ENCODE measurements at regions not wholly inside any gene's neighbourhood (a gene's known extent, or its start where the extent isn't known, plus 50 kb on each side); places are given as distances from the start of the nearest gene placed in this dataset.
"Not testable (repeated sequence)": the region's sequence is repeated elsewhere in the genome, so short reads cannot be mapped to it uniquely, and the experiment has no call there.

DNA sequence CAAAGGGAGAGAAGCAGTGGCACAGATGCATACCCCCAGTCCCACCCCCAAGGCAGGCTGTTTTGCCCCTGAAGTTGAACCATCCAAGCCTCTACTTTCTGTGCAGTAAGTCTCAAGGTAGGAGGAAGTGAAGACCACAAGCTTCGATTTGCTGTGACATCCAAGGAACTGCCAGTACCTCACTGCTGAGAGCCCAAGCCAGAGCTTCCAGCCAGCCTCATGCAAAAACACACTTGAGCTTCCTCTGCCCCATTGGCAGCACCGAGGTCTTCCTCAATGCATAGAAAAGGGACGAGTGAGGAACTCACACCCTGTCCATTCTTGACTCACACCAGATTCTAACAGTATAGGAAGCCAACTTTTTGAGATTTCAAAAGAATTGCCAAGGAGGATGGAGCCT is 311.7 kb downstream of the BCL2L11 start:
- peak; percentile 10 for DNase-seq

DNA sequence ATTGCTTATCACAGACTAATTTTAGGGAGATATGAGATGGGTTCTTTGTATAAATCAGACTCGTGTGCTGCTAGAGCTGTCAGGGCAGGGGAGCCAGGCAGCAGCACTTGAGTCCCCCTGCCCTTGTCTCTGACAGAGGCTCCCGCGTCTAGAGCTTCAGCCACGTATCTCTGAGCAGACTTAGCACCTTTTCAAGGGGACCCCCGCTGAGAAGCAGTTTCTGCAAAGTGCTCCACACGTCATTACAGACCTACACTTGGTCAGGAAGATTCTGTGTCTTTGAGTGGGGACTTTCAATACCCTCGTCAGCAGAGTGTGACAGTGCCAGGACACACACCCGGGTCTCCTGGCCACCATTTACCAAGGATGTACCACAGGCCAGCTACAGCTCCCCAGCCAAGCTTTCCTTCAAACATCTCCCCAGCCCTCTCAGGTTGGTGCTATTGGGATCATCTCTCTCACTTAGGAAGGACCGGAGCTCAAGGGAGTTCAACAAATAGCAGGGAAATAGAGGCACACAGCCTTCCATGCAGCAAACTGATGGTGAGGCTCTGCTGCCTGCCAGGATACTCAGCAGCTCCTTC is 312.3 kb downstream of the BCL2L11 start:
- DNase-seq, result peak; percentile 9

DNA sequence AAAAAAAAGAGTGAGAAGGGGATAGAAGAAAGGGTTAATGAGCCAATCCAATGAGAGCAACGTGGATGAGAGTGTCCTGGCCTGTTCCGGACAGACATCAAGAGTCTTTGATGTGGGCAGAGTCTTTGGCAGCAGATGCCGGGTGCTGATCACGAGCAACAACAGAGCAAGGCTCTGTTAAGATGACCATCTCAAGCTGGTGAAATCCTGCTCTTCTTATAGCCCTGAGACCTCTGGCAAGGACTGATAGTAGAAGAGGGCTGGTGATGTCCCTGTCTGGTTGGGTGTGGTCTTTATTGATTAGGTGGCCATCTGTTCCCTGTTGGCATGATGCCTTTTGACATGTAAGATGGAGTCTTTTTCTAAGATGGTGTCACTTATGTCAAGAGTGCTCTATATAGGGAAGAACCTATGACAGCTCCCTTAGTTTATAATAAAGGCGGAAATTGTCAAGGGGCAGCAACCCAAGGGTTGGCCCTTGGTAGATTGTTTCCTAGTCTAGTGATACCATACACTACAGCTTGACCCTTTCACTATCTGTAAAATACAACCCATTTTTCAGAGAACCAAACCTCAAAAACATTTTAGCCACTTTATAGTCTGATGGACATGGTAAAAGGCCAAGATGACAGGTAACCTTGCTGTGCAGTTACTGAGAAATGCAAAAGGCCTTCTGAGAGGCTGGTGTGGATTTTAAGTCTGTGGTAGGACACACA is 313.3 kb downstream of the BCL2L11 start:
- peak; percentile 99 for DNase-seq

DNA sequence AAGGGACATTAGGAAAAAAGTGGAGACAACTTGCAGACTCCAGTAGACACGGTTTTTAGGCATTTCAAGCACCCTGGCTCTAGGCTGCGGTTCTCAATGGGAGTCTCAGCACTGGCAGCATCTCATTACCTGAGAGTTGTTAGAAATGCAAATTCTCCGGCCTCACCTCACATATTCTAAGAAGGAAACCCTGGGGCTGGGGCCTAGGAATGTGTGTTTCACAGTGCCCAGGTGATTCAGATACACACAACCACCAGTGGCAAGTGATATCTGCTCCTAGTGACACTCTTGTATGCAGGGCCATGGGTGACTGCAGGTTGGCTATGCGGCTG is 313.9 kb downstream of the BCL2L11 start:
- DNase-seq, result not testable (repeated sequence)

DNA sequence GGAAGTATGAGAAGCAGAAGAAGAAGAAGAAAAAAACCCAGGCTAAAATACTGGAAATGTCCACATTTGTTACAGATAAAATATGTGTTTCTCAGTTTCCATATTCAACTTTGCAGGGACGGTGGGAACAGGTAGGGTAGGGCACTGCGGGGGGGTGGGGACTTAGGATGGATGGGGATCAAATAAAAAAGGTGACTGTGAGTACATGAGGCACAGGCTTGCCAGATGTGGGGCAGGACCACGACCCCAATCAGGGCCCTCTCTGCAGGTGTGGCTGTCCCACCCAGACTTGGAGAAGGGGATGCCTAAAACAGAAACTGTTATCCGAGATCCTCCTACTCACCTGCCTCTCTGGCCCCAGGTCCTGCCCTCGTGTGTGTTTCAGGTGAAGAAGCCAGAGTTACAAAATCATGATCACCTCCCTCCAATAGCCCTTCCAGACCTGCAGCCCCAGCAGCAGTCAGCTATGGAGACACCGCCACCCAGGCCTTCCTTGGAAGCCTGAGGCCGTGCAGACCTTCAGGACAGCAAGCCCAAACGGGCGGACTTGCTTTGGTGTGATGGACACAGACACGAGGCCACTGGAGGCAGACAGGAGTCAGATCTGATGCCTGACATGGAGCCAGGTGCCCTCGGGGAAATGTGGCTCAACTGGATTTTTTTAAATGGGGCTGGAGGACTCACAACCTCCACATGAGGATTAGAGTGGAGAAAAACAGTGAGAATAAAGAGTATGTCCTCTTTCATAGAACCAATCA is 315.0 kb downstream of the BCL2L11 start:
- not testable (repeated sequence) for DNase-seq

DNA sequence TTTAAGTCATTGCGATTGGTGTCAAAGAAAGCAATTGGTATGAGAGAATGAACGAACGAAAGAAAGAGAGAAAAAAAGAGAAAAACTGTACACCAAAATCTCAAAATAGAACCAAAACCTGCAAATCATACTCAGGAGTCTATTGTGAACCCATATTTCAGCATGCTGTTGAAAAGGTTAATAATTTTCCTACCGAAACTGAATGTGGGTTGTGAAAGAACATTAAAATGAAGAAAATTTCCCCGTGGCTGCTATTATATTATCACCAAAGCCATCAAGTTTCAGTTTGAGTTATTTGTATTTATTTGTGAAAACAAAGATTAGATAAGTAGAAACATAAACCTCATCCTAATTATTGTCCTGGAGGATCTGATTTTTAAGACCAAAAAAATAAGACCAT is 315.7 kb downstream of the BCL2L11 start:
- DNase-seq, result not testable (repeated sequence)

DNA sequence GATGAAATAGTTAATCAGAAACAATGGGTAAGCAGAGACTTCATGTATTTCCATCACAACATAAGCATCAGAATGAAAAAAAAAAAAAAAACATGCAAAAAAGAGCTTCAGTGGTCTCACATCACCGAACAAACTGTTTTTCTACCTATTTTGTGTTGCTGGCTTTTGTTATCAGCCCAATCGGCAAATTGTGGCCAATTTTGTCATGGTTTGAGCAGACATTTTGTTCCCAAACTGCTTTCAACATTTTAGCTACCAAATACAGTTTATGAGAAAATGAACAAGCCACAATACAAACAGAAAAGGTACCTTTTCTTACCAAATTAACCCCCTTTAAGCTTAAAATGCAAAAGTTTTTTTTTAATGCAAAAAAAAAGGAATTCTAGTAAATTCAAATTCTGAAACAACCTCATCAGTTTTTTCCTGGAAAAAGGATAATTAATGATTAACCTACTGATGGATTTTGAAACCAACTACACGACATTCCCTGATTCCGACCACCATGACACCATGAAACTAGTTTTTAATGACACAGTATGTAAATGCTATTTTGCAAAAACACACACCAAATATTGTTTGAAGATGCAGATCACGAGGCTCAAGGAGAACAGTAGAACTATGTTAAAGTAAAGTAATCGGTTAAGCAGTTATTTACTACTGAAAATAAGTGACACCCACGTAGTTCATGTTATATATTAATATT is 316.7 kb downstream of the BCL2L11 start:
- peak; percentile 1 for DNase-seq

DNA sequence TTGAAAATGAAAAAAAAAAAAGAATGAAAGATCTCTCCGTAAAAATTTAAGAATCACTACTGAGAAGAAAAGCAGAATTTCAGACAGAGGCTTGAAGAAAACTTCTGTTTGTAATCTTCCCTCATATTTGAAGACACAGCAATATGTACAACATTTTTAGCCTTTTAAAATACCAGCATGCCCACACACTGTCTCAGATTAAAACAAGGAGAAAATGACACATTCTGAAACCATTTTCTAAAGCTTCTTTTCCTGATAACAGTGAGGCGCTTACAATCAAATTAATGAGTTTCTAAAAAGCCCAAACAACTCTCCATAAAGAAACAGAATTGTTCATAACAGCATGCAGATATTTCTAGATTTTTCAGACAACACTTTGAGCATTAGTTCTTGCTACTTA is 317.4 kb downstream of the BCL2L11 start:
- DNase-seq, result not testable (repeated sequence)

DNA sequence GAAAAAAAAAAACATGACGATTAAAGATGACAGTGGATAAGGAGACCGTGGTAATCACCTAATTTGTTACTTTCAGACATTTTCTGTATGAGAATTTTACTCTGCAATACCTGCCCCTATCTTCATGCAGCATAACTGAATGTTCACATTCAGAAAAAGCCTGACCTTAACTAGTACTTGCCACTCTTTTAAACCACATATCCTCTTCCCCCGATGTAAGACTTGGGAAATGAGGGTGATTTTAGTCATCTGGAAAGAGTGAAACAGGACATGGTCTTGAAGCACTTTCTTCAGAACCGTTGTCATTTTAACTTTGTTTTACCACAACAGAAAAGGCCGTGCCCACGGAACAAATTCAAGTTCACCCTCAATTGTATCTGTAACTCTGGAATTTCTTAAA is 318.5 kb downstream of the BCL2L11 start:
- not testable (repeated sequence) for DNase-seq

DNA sequence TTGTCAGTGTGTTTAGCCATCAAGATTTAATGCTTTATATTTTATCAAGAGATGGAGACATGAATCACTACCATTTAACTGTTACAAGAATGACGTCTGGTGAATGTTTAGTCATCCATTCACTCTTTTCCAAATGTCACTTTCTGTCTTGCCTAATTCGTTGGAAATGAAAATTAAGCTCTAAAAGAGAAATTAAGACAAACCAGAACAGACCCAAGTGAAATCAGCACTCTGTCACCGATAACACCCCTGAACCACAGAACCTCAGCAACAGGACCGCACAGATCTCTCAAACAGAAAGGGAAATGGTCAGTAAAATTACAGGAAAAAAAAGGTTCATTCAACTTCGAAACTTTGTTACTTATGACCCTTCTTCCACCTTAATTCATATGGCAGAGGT is 320.9 kb downstream of the BCL2L11 start:
- DNase-seq, result not testable (repeated sequence)

DNA sequence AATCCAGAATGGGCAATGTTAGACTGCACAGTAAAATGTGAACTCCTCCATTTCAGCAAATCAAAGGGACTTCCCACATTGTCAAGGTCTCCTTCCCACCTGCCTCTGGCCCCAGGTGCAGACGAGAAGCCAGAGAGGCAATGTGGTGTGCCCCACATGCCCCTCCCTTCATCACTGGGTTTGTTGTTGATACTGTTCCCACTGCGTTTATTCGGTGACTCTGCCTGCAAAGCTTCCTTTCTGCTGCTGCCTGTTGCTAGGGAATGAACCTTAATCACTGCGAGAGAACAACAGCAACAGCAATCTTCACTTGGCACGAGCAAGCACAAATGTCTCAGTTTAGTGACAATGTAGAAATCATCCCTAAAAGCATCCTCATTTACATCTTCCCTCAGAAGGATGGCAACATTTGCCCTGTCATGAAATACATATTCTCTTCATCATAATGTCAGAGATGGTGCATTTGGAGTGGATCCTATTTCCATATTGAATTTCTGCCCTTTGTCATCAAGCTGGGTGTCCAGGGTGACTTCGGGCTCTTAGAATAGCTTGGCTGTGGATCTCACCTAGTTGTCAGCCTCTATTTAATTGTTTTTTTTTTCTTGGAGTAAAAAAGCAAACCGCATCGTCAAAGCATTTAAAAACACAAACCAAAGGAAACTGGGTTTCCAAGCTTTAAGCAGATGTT is 322.2 kb downstream of the BCL2L11 start:
- not testable (repeated sequence) for DNase-seq

DNA sequence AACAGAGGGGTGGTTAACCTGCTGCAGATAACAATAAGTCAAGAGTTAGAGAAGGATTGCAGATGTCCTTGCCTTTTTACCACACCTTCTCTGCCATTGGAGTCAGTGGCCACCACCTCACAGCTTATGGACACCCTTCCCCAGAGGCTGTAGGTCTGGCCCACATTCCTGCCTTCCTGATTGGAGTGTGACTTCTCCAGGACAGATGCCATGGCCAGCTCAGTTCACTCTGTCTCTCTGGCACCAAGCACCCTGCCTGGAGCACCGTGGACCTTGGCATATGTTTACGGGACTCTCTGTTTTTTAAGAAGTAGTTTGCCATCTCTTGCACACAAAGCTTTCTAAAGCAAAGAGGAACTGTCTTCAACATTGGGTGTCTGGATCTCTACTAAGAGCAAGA is 323.8 kb downstream of the BCL2L11 start:
- not testable (repeated sequence) for DNase-seq

DNA sequence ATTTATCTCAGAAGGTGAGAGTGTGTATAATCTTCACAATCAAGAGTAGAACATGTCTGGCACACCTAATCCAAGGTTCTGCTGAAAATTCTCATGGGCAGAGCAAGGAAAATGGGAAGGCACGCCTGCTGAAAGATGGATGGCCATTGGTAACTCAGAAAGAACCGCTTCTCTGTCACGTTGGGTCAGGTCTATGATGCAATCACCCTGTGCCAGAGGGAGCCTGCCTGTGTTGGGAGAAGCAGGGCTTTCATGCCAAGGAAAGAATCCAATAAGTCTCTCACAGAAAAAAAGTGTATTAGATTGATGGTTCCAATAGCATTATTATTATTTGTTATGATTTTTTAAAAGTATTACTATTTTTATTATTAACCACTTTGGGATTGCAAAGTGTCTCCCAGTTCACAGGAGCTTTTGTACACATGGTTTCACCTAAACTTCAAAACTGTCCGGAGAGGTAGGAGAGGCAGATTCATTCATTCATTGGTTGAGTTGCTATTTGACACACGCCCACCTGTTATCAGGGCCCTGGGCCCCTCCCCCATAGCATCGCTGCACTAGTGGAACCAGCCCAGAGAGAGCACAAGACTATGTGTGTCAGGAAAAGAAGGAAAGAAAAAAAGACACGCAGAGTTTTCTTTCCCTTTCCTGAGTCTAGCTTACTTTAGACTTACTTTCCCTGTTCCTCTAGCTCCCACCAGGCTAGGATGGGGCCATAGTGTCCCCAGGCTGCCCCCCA is 324.6 kb downstream of the BCL2L11 start:
- DNase-seq, result not testable (repeated sequence)

DNA sequence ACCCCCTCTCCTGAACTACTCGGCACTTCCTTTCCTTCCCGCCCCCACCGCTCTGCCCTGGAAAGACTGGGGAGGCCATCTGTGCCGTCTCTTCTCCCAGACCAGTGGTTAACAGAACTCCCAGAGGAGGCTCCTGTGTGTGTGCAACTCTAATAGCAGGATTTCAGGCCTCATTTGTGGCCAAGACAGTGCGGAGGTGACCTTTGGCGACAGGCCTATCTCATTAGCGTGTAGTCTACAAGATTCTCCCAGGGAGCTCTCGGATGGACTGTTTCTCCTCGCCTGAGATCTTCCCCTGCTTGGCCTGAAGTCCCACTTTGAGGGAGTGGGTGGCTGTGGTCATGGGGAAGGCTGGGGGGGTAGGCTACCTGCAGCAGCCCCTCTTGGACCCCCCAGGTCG is 325.2 kb downstream of the BCL2L11 start:
- not testable (repeated sequence) for DNase-seq

DNA sequence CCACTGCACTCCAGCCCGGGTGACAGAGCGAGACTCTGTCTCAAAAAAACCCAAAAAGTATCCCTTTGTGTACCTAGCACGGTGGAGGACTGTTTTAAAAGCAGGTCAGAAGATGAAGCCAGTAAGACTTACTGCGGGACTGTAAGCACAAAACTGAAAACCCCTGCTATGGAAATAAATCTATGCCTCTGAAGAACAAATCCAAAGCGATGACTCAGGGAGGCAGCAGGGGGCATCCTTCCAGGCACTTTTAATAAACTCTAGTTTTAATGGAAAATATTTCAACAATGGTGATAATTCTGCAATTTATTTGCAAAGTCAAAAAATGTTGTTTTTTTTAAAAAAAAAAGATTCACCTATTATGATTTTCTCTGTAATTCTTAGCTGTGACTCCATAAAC is 326.8 kb downstream of the BCL2L11 start:
- DNase-seq, result not testable (repeated sequence)

DNA sequence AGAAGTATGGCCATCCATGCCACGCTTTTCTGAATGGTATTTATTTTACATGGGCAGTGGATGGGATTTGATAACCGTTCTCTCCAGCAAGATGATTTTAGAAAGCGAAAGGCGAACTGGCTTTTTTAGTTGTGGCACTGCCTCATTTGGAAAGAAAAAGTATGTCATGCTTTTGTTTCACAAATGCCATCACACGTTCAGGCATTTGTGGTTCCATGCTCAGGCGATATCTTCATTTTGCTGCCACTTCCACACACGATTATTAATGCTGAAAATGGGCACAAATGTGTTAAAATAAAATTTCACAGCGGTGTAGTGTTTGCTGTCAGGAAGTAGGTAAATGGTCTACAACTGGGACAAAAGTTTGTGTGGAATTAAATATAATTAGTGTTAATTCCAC is 328.1 kb downstream of the BCL2L11 start:
- DNase-seq, result not testable (repeated sequence)

DNA sequence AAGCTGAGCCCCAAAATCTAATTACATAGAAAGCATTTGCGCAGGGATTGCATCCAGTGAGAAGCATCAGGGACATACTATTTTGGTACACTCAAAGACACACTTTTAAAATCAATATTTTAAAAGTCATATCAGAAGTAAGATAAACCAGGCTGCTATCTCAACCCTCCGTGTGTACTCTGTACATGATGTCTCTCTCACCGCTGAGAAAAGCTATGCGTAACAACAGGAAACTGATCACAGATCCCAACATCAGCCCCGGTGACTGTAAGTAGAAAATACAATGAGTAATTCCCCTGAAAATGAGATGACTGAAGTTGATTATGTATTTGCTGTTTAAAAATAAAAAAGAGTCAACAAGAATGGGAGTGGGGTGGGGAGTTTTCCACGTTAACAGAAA is 329.8 kb downstream of the BCL2L11 start:
- DNase-seq, result peak; percentile 1

DNA sequence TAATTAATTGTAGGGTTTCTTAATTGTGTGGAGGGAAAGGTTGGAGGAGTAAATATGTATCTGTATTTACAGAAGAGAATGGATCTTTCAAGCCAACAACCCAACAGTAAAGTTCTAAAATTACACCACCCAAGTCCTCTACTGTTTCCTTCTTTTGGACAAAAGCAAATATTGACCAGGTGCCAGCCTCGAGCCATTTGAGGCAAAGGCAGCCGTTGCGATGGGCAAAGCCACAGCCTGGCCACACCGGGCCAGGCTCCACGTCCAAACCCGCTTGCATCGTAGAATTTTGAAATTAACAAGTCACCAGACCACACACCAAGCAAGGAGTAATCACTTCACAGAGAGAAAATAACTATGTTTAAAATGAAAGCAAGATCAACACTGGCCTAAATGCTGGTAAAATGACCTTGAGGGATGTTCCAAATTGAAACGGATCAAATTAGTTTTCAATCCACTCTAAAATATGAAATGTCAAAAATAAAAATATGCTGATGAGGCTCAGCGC is 331.0 kb downstream of the BCL2L11 start:
- peak; percentile 1 for DNase-seq

DNA sequence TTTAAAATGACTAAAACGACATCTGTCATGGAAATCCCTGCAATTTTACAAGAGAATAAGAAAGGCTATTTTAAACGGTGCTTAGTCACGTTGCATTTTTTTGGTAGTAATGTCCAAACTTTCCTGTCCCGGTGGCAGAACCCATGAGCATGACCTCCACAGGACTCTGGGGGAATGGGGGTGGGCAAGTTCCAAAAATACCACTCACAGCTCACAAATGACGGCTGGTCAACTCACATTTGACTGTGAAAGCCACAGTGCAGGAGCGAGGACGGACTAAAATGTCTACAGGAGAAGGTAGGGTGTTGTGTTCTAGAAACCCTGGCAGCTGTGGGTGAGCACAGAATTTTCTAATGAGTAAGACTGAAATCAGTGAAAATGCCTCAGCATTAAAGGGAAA is 331.5 kb downstream of the BCL2L11 start:
- not testable (repeated sequence) for DNase-seq

DNA sequence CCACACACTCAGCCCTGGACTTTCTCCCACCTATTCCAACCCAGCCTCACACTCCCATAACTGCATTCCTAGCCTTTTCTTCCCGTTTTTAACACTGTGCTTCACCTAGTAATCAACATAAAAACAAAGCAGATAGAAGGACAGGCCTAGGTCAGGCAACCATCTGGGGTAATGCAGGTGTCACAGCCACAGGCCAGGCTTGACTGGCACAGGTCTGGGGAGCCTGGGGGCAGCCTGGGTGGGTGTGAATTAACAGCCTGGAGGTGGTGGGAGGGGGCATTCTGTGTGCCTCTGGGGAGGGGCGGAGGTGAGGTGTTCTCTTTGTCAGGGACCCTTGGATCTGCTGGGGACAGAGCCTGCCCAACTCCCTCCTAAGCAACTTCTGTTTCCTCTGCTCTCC is 332.6 kb downstream of the BCL2L11 start:
- not testable (repeated sequence) for DNase-seq

DNA sequence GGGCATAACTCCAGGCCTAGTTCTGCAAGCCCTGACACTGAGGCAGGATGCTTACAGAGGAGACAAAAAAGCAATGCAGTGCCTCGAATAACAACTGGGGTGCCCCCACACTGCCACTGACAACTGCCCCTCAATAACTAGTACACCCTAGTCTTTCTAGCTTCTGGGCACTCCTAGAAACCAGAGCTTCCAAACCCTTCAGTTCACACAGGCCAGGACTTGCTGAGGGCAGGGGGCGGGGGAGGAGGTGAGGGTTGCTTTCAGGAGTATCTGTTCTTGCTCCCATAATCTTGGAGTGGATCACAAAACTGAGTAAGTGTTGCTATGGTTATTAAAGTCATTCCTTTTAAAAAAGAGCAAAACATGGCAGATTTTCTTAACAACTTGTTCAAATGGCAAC is 333.1 kb downstream of the BCL2L11 start:
- not testable (repeated sequence) for DNase-seq

DNA sequence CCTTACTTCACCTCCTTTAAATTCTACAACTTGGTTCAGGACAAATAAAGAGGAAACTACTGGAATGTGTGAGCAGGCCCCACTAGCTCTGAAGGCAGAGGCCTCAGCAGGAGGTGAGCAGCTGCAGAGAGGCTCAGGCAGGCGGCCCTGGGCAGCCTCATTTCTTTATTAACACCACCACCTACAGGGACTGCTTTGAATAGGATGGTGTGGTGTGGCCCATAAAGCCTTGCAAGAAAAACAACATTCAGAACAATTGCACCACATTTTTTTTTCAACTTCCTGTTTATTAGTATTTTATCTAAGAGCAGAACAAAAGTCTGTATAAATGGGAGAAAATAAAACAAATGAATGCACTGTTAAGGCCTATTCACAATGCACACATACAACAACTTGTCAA is 333.7 kb downstream of the BCL2L11 start:
- peak; percentile 72 for DNase-seq
